ENCODE measurements at regions not wholly inside any gene's neighbourhood (a gene's known extent, or its start where the extent isn't known, plus 50 kb on each side); places are given as distances from the start of the nearest gene placed in this dataset.

DNA sequence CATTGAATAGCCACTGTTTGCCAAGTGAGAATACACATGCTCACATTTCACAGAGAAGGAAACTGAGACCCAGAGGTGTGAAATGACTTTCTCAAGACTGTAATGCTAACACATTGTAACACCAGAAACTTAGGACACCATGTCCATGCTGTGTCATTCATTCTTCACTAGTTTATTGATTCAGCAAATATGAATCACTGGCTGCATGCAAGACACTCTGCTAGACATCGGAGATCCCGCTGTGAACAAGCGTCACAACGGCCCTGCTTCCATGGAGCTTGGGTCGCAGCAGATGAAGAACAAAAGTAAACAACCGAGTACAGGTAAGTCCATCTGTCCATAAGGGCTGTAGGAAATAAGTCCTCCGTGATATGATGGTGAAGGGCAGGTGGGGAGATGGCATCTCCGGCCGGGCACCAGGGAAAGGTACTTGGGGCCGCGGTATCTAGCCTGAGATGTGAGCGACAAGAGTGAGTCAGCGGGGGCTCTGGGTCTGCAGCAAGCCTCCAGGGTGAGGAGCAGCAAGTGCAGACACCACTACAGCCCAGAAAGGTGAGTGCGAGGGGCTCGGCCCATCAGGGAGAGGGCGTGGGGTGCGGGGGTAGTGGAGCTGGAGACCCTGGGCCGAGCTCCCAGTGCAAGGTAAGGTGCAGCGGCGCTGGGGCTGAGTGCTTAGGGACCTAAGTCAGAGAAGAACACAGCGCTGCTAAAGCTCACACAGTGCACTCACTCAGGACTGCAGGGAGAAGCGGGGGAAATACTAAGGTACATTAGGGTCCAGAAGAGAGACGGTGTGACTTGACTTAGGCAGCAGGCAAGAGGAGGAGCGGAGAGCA lies 391.2 kb downstream of the FBXO15 start:
- no peak overlapping the region for H3K27ac ChIP-seq
- no peaks in the 10 kb centered on the region for H3K36me3 ChIP-seq
- intact Hi-C loops (cut with DNase I) = no loop called here
- no peaks in the 10 kb centered on the region for H3K4me1 ChIP-seq (ENCODE audit: insufficient read depth)
- H3K9me3 ChIP-seq = no peaks in the 10 kb centered on the region
- no peak for TF ChIP-seq EP300 (IDR thresholded peaks at IDR 0.05)
- TF ChIP-seq, protein P1, sequence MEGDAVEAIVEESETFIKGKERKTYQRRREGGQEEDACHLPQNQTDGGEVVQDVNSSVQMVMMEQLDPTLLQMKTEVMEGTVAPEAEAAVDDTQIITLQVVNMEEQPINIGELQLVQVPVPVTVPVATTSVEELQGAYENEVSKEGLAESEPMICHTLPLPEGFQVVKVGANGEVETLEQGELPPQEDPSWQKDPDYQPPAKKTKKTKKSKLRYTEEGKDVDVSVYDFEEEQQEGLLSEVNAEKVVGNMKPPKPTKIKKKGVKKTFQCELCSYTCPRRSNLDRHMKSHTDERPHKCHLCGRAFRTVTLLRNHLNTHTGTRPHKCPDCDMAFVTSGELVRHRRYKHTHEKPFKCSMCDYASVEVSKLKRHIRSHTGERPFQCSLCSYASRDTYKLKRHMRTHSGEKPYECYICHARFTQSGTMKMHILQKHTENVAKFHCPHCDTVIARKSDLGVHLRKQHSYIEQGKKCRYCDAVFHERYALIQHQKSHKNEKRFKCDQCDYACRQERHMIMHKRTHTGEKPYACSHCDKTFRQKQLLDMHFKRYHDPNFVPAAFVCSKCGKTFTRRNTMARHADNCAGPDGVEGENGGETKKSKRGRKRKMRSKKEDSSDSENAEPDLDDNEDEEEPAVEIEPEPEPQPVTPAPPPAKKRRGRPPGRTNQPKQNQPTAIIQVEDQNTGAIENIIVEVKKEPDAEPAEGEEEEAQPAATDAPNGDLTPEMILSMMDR (IDR thresholded peaks at IDR 0.05) = no peak
- no peak for TF ChIP-seq POLR2A (IDR thresholded peaks at IDR 0.05)
- 89% methylated on average over 24 of the region's 24 CpGs for WGBS, 3 donors
- H3K27me3 ChIP-seq = no peaks in the 10 kb centered on the region
- H3K4me3 ChIP-seq = no peak overlapping the region
- no peak for DNase-seq

DNA sequence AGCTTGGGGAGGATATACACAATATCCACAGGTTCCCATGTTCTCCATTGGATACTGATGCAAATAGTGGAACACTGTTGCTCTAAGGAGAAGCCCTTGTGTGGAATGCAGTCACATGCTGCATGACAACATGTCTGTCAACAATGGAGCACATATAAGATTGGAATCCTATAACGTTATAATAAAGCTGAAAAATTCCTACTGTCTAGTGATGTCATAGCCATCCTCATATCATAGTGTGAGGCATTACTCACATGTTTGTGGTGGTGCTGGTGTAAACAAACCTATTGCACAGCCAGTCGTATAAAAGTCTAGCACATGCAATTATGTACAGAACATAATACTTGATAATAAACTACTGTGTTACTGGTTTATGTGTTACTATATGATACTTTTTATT lies 394.7 kb downstream of the FBXO15 start:
- Histone ChIP-seq H3K27me3 (no peaks in the 10 kb centered on the region), H3K27ac (no peak overlapping the region), H3K4me1 (ENCODE audit: insufficient read depth) (no peaks in the 10 kb centered on the region), H3K36me3 (no peaks in the 10 kb centered on the region), H3K9me3 (no peaks in the 10 kb centered on the region), H3K4me3 (no peak overlapping the region)
- TF ChIP-seq EP300 (IDR thresholded peaks at IDR 0.05) = no peak
- no peak for TF ChIP-seq POLR2A (IDR thresholded peaks at IDR 0.05)
- TF ChIP-seq, protein P1 (IDR thresholded peaks at IDR 0.05) = no peak
- 56 to 77% (median 61%) methylated on average over 2 of the region's 2 CpGs for WGBS, 3 donors
- no peak for DNase-seq
- intact Hi-C loops (cut with DNase I) = no loop called here

DNA sequence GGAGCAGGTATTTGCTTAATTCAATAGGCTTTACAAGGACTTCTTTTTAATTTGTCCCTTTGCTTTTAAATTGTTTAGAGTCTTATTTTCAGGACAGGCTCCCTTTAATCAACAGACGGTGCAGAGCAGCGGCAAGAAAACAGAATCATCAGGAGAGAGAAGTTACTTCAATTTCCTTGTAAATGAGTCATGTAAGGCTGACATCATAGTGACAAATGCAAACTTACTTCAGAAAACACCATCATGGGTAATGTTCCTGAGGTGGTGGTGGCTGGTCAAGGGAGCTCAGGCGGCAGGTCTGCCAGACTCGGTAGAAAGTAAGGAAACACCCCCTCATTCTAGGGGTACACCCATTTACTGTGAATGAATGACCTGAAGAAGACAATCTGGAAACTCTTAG lies 395.1 kb downstream of the FBXO15 start:
- no peaks in the 10 kb centered on the region for H3K4me1 ChIP-seq (ENCODE audit: insufficient read depth)
- 71 to 79% (median 76%) methylated on average over 4 of the region's 4 CpGs for WGBS, 3 donors
- H3K4me3 ChIP-seq = no peak overlapping the region
- no peaks in the 10 kb centered on the region for H3K36me3 ChIP-seq
- no peaks in the 10 kb centered on the region for H3K9me3 ChIP-seq
- no peak for DNase-seq
- TF ChIP-seq POLR2A (IDR thresholded peaks at IDR 0.05) (no peak), EP300 (IDR thresholded peaks at IDR 0.05) (no peak)
- TF ChIP-seq, protein P1 (IDR thresholded peaks at IDR 0.05) = no peak
- no peaks in the 10 kb centered on the region for H3K27me3 ChIP-seq
- intact Hi-C loops (cut with DNase I) = no loop called here
- H3K27ac ChIP-seq = no peak overlapping the region

DNA sequence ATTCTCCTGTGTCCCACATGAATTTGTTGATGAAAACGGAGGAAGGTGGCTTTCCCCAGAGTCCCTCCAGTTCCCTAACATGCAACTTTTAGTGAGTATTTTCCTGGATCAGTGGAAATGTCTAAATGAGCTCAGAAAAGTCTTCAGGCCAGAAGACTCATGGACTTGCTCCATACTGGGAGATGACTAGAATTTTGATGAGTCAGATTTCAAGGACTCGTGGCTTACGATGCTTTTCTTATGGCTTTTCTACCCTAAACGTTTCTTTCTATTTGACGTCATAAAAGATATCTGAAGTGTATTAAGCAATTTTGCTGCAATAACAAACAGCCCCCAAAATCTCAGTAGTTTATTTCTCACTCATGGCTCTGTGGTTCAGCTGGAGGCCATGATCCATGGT lies 397.6 kb downstream of the FBXO15 start:
- DNase-seq = no peak
- H3K9me3 ChIP-seq = no peaks in the 10 kb centered on the region
- no peak overlapping the region for H3K4me3 ChIP-seq
- H3K27me3 ChIP-seq = no peaks in the 10 kb centered on the region
- H3K4me1 ChIP-seq (ENCODE audit: insufficient read depth) = no peaks in the 10 kb centered on the region
- WGBS, 3 donors = 82 to 91% (median 83%) methylated on average over 5 of the region's 5 CpGs
- no peak overlapping the region for H3K27ac ChIP-seq
- intact Hi-C loops (cut with DNase I) = no loop called here
- TF ChIP-seq, protein P1 (IDR thresholded peaks at IDR 0.05) = no peak
- TF ChIP-seq POLR2A (IDR thresholded peaks at IDR 0.05) (no peak), EP300 (IDR thresholded peaks at IDR 0.05) (no peak)
- no peaks in the 10 kb centered on the region for H3K36me3 ChIP-seq
